WTC11 (cell line): ENCODE measurements at regions not wholly inside any gene's neighbourhood (a gene's known extent, or its start where the extent isn't known, plus 50 kb on each side); places are given as distances from the start of the nearest gene placed in this dataset.

ENCODE experiments used
- ATAC-seq: fragments of 200-7000 bp; cut with Tn5 transposase; 2 replicates; pipeline ENCODE4 v1.10.0; 2021; ENCODE audit warnings: mild to moderate bottlenecking, moderate library complexity
- CTCF ChIA-PET: fragments of 300-600 bp; sonication (Branson Sonifier 250); formaldehyde crosslinking; loops from one replicate; lab custom pipeline; 2021; ENCODE audit warnings: antibody characterized with exemption; lab: Charles Lee
- POLR2A ChIA-PET: fragments of 350-600 bp; sonication (Branson Sonifier 250); formaldehyde crosslinking; loops from one replicate; lab custom pipeline; 2021; ENCODE audit warnings: antibody characterized with exemption; lab: Charles Lee
- DNase-seq: peaks from one replicate; pipeline ENCODE4 v3.0.0; 2021; ENCODE audit warnings: low spot score
- H3K27ac Mint-ChIP-seq: 2 replicates; pipeline ENCODE4 v1.8.0; 2021; ENCODE audit warnings: mixed read lengths
- H3K27me3 Mint-ChIP-seq: 2 replicates; pipeline ENCODE4 v1.8.0; 2021; ENCODE audit warnings: low read depth, mild to moderate bottlenecking, moderate library complexity, mixed read lengths
- H3K36me3 Mint-ChIP-seq: 2 replicates; pipeline ENCODE4 v1.8.0; 2021; ENCODE audit warnings: mixed read lengths
- H3K4me1 Mint-ChIP-seq: 2 replicates; pipeline ENCODE4 v1.8.0; 2022; ENCODE audit warnings: mixed read lengths
- H3K4me3 Mint-ChIP-seq: 2 replicates; pipeline ENCODE4 v1.8.0; 2021; ENCODE audit warnings: mild to moderate bottlenecking, moderate library complexity, mixed read lengths
- H3K9me3 Mint-ChIP-seq: 2 replicates; pipeline ENCODE4 v1.8.0; 2021; ENCODE audit warnings: mixed read lengths
- ARID4B ChIP-seq: sonication (generic); formaldehyde crosslinking; IDR thresholded peaks from 2 replicates; pipeline ENCODE4 v1.8.0; 2023; ENCODE audit warnings: missing genetic modification reagents, mild to moderate bottlenecking, borderline replicate concordance
- ATF3 ChIP-seq: sonication (generic); formaldehyde crosslinking; conservative IDR thresholded peaks from 2 replicates; pipeline ENCODE4 v1.8.1; 2022; ENCODE audit warnings: mild to moderate bottlenecking, missing genetic modification reagents
- CBFB ChIP-seq: sonication (generic); formaldehyde crosslinking; IDR thresholded peaks from 2 replicates; pipeline ENCODE4 v1.8.1; 2022; ENCODE audit warnings: mild to moderate bottlenecking, low read depth, missing genetic modification reagents
- CREB1 ChIP-seq: sonication (generic); formaldehyde crosslinking; IDR thresholded peaks from 2 replicates; pipeline ENCODE4 v1.8.0; 2023; ENCODE audit warnings: mild to moderate bottlenecking, missing genetic modification reagents
- CTCF ChIP-seq: fragments of 200-600 bp; IDR thresholded peaks from 2 replicates; pipeline ENCODE4 v1.8.0; 2022; ENCODE audit warnings: antibody characterized with exemption
- EMX1 ChIP-seq: fragments of 250-450 bp; sonication (Bioruptor Pico); IDR thresholded peaks from 2 replicates; pipeline ENCODE4 v1.8.0; 2021; ENCODE audit warnings: mild to moderate bottlenecking
- ERG ChIP-seq: fragments of 250-450 bp; sonication (Bioruptor Pico); IDR thresholded peaks from 2 replicates; pipeline ENCODE4 v1.8.0; 2021; ENCODE audit warnings: mild to moderate bottlenecking
- FOXP1 ChIP-seq: sonication (generic); formaldehyde crosslinking; IDR thresholded peaks from 2 replicates; pipeline ENCODE4 v1.8.0; 2022; ENCODE audit warnings: missing genetic modification reagents, mild to moderate bottlenecking, moderate library complexity, borderline replicate concordance
- GABPB1 ChIP-seq: sonication (generic); formaldehyde crosslinking; IDR thresholded peaks from 2 replicates; pipeline ENCODE4 v1.8.1; 2023; ENCODE audit warnings: mild to moderate bottlenecking, missing genetic modification reagents
- GRHL2 ChIP-seq: fragments of 250-450 bp; sonication (Bioruptor Pico); IDR thresholded peaks from 2 replicates; pipeline ENCODE4 v1.8.0; 2022; ENCODE audit warnings: mild to moderate bottlenecking, moderate library complexity; ENCODE audit not compliant: insufficient replicate concordance, severe bottlenecking
- GTF2I ChIP-seq: fragments of 250-450 bp; sonication (Bioruptor Pico); conservative IDR thresholded peaks from 2 replicates; pipeline ENCODE4 v1.4.0; 2021; ENCODE audit warnings: mild to moderate bottlenecking
- JAZF1 ChIP-seq: fragments of 250-450 bp; sonication (Bioruptor Pico); IDR thresholded peaks from 2 replicates; pipeline ENCODE4 v1.9.0; 2021; ENCODE audit warnings: moderate library complexity, mild to moderate bottlenecking, inconsistent platforms
- KAT7 ChIP-seq: sonication (generic); formaldehyde crosslinking; IDR thresholded peaks from 2 replicates; pipeline ENCODE4 v1.8.1; 2023; ENCODE audit warnings: missing genetic modification reagents, mild to moderate bottlenecking, borderline replicate concordance
- MAX ChIP-seq: sonication (generic); formaldehyde crosslinking; IDR thresholded peaks from 2 replicates; pipeline ENCODE4 v1.8.0; 2022; ENCODE audit warnings: mild to moderate bottlenecking, missing genetic modification reagents
- NR3C1 ChIP-seq: sonication (generic); formaldehyde crosslinking; conservative IDR thresholded peaks from 2 replicates; pipeline ENCODE4 v1.8.1; 2023; ENCODE audit warnings: low read depth, mild to moderate bottlenecking, missing genetic modification reagents
- PREB ChIP-seq: sonication (generic); formaldehyde crosslinking; IDR thresholded peaks from 2 replicates; pipeline ENCODE4 v1.8.1; 2022; ENCODE audit warnings: mild to moderate bottlenecking, missing genetic modification reagents, moderate library complexity, borderline replicate concordance
- ZNF138 ChIP-seq: sonication (generic); formaldehyde crosslinking; conservative IDR thresholded peaks from 2 replicates; pipeline ENCODE4 v1.8.1; 2022; ENCODE audit warnings: mild to moderate bottlenecking, moderate library complexity, missing genetic modification reagents
- ZNF317 ChIP-seq: sonication (generic); formaldehyde crosslinking; IDR thresholded peaks from 2 replicates; pipeline ENCODE4 v1.8.1; 2023; ENCODE audit warnings: low read depth, mild to moderate bottlenecking, moderate library complexity, missing genetic modification reagents, borderline replicate concordance
- ZNF425 ChIP-seq: fragments of 250-450 bp; sonication (Bioruptor Pico); conservative IDR thresholded peaks from 2 replicates; pipeline ENCODE4 v1.9.0; 2021; ENCODE audit warnings: mild to moderate bottlenecking

GRCh38 chr1:102693345-102693744, 415.0 kb downstream of the COL11A1 start:
- Mint-ChIP-seq H3K4me3 (no peak overlapping the region), H3K9me3 (peaks cover 23% of the 10 kb centered on the region), H3K4me1 (peaks cover 9% of the 10 kb centered on the region), H3K27me3 (no peaks in the 10 kb centered on the region), H3K27ac (no peak overlapping the region), H3K36me3 (peaks cover 7% of the 10 kb centered on the region; the same call in 1 of the 2 replicates)
- no peak for TF ChIP-seq ZNF138 (CRISPR knock-in tag)
- no peak for TF ChIP-seq ZNF317 (CRISPR knock-in tag)
- TF ChIP-seq GABPB1 = no peak
- TF ChIP-seq ARID4B = no peak
- TF ChIP-seq FOXP1 (CRISPR knock-in tag) = no peak
- no peak for TF ChIP-seq ZNF425
- no peak for TF ChIP-seq JAZF1 (CRISPR knock-in tag)
- no peak for TF ChIP-seq CREB1
- TF ChIP-seq CBFB (CRISPR knock-in tag) = no peak
- DNase-seq = no peak
- ChIA-PET CTCF (no interaction called here), POLR2A (no interaction called here)
- ATAC-seq = no peak

- H3K4me1 Mint-ChIP-seq = peaks cover 2% of the 10 kb centered on the region; the same call in 1 of the 2 replicates
- CTCF ChIA-PET = no interaction called here
- H3K4me3 Mint-ChIP-seq = no peak overlapping the region
- H3K27me3 Mint-ChIP-seq = no peaks in the 10 kb centered on the region
- DNase-seq = no peak
- peaks cover 7% of the 10 kb centered on the region; the same call in 1 of the 2 replicates for H3K36me3 Mint-ChIP-seq
- TF ChIP-seq FOXP1 (CRISPR knock-in tag) (no peak), NR3C1 (CRISPR knock-in tag) (no peak), CTCF (no peak), MAX (CRISPR knock-in tag) (no peak)
- TF ChIP-seq, all 79 proteins: peak for 0
- POLR2A ChIA-PET = no interaction called here
- Mint-ChIP-seq H3K9me3 (peaks cover 23% of the 10 kb centered on the region), H3K27ac (no peak overlapping the region)
- no peak for ATAC-seq
These were observed 416.7 kb downstream of the COL11A1 start for GRCh38 chr1:102691592-102692090.

- peaks cover 2% of the 10 kb centered on the region; the same call in 1 of the 2 replicates for H3K4me1 Mint-ChIP-seq
- no peak for ATAC-seq
- ChIA-PET CTCF (no interaction called here), POLR2A (no interaction called here)
- H3K27ac Mint-ChIP-seq = no peak overlapping the region
- H3K4me3 Mint-ChIP-seq = no peak overlapping the region
- DNase-seq = no peak
- H3K27me3 Mint-ChIP-seq = no peaks in the 10 kb centered on the region
- peaks cover 4% of the 10 kb centered on the region; the same call in 1 of the 2 replicates for H3K36me3 Mint-ChIP-seq
- peaks cover 6% of the 10 kb centered on the region; the same call in 1 of the 2 replicates for H3K9me3 Mint-ChIP-seq
- TF ChIP-seq GRHL2 (CRISPR knock-in tag) = no peak
- TF ChIP-seq EMX1 (CRISPR knock-in tag) = no peak
- no peak for TF ChIP-seq ERG (CRISPR knock-in tag)
- no peak for TF ChIP-seq PREB (CRISPR knock-in tag)
- TF ChIP-seq ATF3 (CRISPR knock-in tag) = no peak
- no peak for TF ChIP-seq GTF2I
- no peak for TF ChIP-seq KAT7
These were observed 420.9 kb downstream of the COL11A1 start for GRCh38 chr1:102687383-102687782.
